GM18499 (cell line): ENCODE measurements at regions not wholly inside any gene's neighbourhood (a gene's known extent, or its start where the extent isn't known, plus 50 kb on each side); places are given as distances from the start of the nearest gene placed in this dataset.
"Not testable (repeated sequence)": the region's sequence is repeated elsewhere in the genome, so short reads cannot be mapped to it uniquely, and the experiment has no call there.

Source experiments
- ATAC-seq: cut with Tn5 transposase; IDR thresholded peaks from one replicate; pipeline ENCODE4 v1.9.1; 2021; ENCODE audit warnings: moderate number of reproducible peaks; ENCODE audit not compliant: insufficient read depth, unreplicated experiment

DNA sequence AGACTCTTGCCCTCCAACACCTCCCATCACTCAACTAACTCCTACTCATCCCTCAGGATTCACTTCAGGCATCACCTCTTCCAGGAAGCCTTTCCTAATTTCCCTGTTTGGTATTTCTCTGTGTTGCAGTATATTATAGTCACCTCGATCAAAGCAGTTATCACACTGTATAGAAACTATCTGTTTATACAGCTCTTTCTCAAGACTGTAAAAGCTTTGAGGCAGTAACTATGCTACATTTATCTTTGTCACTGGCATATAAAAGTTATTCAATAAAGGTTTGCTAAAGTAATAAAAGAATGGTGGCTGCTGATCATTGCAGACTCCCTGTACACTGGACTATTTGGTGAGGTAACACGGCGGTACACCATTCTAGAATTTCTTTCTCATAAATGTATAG lies 284.9 kb downstream of the PAX3 start:
- ATAC-seq: no peak

DNA sequence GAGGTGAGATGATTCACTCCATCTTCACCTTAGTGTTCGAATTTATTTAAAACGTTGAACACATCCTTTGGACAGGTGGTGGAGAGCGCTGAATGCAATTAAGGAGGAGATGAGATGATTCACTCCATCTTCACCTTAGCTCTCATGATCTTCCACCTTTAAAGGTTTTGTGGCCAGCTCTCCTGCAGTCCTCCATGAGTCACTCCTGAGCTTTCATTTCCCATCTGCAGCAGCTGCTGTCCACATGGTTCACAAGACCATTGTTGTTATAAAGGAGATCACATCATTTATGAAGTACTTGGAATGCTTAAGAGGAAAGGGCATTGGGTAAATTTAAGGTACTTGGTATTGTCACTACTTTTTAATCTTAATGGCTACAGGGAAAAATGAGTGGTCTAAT lies 298.5 kb downstream of the PAX3 start:
- ATAC-seq: no peak

DNA sequence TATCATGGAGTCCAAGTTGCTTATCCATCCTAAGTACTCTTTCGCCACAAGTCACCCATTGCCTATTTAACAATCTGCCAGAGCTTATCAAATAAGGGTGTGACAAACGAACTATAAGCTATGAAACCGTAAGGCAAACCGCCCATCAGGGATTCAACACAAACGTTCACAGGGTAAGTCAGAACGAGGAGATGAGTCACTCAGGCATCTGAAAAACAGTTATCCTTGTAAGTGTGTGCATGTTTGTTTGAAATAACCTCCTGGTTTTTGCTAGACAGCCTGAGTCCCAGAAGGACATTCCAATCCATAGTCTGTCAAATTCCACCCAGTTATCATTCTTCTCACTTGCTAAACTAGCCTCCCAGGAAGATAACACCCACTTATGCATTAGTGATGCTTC lies 299.1 kb downstream of the PAX3 start:
- ATAC-seq: no peak

DNA sequence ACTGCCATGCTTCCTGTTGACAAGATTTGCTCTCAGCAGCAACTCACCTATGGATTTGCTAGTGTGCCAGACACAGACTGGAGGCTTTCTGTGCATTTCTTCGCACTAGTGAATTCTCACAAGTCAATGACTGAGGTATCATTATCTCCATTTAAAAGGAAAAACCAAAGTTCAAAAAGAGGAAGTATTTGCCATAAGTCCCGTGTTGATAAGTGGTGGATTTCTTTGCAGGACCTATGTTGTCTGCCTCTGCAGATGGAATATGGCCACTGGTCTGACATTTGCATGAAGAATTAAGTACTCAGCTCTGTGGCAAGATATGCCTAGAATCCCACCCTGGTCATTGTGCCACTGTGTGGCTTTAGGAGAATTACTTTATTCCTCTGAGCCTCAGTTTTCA lies 299.6 kb downstream of the PAX3 start:
- no peak for ATAC-seq

DNA sequence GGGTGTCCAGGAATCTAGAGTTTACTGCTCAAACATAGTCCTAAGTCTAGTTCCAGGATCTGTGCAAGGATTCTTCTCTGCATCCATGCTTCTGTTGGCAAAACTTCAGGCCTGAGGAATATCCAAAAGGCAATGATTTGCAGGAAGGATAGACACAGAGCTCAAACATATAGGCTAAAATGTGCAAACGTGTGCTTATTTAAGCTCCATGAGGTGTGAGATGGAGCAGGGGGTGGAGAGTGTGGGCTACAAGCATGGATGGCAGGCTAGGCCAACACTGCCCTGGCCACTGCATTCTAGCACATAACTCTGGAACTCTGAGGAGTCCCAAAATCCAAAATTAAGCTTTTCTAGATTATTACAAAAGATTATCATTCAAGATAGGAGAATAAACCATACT lies 301.1 kb downstream of the PAX3 start:
- ATAC-seq: no peak

DNA sequence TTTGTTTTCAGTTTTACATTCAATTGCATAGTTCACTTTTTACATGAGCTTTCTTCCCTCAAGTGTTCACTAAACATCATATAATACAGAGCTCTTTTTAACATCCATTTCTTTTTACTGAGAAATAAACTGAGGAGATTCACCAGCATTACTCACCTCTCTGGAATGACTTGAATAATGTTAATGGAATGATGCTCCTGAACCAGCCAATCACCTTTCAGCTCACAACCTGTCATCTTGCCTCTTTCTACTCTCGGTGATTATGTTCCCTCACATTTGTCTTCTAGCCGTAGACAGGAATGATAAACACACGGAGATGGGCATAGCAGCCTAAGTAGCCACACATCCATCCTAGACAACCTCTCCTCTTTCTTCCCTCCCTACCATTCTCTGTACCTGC lies 301.7 kb downstream of the PAX3 start:
- ATAC-seq: no peak

DNA sequence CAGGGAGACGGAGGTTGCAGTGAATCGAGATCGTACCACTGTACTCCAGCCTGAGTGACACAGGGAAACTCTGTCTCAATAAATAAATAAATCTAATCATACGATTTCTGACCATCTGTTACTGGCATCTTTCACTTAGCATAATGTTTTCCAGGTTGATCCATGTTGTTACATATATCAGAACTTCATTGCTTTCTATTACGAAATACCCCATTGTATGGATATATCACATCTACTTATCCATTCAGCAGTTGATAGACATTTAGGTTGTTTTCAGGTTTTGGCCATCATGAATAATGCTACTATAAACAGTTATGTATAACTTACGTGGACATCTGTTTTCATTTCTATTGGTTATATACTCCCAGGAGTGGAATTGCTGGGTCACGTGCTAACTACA lies 303.9 kb downstream of the PAX3 start:
- no peak for ATAC-seq

DNA sequence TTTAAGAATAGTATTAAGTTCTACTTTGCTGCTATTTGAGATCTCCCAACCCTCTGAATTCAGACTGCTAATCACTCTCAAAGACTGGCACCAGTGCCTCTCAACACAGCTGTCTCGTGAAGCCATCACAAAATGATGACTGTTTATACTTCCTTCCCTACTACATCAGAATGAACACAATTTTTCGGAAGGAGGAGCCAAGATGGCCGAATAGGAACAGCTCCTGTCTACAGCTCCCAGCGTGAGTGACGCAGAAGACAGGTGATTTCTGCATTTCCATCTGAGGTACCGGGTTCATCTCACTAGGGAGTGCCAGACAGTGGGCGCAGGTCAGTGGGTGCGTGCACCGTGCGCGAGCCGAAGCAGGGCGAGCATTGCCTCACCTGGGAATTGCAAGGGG lies 314.4 kb downstream of the PAX3 start:
- ATAC-seq: not testable (repeated sequence)

DNA sequence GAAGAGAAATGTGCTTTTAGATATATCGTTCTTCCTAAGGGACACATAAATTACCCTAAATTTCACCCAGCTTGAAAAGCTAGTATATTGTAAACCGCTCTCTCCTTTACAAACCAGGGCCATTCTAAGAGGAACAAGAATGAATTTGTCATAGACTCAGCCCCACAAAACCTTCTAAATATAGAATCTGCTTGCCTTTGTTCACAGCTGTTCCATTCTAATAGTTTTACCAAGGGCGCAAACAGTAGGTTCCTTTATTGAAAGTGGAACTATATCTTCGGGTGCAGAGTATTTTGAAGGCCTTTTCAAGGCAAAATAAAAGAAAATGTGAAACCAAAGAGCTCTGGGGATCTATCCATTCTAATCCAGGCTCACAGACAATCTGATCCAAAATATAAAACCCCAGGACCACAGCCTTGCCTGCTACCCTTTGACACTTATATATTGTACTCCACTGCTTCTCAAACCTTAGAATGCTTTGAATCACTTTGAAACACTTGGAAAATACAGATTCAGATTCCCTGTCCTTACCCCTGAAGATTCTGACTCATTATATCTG lies 316.8 kb downstream of the PAX3 start:
- ATAC-seq: no peak

DNA sequence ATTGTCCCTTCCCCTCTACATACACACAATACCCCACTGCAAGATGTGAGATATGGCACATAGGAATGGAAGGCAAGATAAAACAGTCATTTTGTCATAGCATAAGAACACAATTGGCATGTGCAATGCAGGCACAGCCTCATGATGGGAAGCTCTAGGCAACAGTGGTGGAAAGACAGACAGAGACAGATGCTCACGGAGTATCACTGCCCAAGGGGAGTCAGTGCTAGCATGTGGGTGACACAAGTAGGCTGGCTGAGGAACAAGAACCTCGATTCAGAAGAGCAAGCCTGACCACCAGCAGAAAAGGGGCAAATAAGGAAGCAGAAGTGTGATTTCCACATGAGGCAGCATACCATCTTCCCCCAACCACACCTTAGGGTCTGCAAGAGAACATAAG lies 323.6 kb downstream of the PAX3 start:
- ATAC-seq: no peak

DNA sequence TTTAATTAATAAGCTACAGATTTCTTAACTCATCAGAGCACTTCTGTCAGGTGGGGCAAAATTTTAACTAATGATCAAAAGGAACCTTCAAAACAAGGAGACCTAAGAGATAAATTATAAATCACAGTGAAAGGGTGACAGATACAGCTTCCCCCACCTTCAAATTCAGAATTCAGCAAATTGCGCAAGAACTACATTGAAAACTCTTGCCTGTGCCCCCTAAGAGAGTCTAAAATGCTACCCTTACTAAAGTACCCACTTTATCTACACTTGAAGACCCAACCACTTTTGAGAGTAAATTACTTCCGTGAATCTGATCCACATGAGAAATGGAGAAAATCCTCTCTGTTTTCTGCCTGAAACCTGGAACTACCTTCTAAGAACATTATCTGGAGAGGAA lies 324.9 kb downstream of the PAX3 start:
- ATAC-seq: no peak

DNA sequence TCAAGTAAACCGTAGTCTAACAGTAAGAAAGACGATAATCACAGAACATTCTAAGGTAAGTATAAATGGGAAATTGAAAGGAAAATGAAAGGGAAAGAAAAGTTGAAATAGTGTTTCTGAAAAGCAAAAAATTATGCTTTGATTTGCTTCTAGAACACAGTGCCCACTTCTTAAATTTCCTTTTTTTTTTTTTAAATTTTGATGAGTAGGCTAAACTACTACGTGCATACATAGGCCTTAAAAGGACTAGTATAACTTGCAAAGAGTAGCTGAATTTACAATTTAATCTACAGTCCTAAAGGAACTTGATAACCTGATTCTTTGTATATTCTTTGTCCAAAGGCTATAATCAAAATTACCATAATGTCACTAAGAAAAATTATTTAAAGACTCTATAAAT lies 325.3 kb downstream of the PAX3 start:
- ATAC-seq: no peak

DNA sequence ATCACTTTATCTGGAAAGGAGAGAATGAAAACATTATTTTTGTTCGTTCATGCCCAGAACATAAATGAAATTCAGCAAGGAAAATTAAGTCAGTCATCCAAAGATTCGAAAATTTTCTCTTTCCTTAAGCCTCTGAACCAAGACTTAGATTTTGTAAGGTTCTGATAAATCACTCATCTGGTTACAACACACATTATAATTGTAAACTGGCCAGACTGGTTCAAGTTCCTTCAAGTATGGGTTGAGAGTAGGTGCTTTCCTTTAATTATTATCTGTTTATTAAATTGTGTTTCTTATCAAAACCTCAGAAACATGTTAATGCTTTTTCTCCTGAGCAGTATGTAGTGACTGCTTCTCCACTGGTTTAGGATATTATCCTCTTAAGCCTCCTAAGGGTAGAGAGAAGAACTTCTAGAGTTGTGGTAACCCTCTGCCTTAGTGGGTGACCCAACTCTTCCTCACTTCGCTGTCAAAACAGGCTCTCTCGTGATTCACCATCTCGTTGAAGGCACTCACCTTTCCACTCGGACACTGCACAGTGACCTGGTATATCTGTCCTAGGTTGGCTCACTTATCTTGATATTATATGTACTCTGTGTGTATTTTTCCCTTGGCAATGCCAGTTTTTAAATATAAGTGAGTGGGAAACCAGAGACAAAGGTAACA lies 325.9 kb downstream of the PAX3 start:
- no peak for ATAC-seq

DNA sequence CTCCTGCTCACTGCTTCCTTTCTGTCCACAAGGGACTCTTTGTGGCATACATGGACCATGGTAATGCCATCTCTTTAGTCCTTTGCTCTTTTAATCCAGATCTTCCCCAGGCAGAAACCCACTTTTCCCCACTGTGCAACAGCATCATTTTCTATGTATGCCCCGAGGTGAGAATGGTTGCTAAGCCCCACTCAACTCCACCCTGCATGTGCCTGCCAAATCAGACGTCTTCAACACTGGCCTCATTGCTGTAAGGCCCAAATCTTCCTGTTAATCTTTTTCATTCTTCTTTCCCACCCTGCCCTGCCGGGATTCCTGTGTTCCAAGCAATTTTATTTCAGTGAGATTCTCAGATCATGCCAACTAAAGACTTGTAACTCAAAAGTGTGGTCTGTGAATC lies 328.4 kb downstream of the PAX3 start:
- no peak for ATAC-seq

DNA sequence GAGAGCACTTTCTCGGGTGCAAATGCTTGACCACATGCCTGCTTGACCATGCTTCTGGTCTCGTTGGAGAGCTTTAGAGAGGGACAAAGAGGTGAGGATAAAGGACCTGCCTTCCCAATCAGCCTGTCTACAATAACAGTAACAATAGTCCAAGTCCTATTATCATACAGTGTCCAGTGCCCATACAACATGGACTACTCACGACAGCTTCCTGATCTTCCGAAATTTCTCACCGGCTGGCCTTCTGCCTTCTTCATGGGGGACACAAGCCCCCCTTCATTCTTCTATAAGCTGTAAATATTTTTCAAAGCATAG lies 329.0 kb downstream of the PAX3 start:
- ATAC-seq: no peak

DNA sequence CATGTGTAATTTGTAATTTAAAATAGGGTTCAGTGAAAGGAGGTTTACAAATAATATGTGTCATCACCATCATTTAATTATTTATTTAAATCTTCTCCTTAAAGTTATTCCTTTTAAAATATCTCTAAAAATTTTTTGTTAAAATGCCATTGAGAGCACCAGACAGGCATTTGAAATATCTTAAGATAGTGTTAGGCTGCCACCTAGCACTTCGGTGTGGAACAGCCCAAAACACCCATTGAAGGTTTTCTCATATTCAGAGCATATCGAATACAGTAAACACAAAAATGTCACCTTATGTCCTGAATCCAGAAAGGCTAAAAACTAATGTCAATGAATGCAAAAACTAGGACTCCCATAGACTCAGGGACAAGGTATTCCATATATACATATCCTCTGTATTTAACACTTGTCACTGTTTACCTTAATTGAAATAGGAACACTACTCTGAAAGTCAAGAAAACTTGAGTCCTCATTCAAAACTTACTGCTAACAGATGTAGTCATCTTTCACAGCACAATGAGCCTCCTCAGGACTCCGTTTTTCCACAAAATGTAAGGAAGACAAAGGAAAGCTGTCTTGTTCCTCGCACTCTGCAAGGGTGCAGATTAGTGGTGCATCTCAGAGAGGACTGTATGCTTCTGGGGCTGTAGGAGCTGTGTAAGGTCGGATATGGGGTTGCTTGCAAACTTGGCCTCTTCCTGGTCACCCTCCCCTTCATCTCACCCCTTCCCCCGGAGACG lies 329.5 kb downstream of the PAX3 start:
- peak; percentile 65 for ATAC-seq

DNA sequence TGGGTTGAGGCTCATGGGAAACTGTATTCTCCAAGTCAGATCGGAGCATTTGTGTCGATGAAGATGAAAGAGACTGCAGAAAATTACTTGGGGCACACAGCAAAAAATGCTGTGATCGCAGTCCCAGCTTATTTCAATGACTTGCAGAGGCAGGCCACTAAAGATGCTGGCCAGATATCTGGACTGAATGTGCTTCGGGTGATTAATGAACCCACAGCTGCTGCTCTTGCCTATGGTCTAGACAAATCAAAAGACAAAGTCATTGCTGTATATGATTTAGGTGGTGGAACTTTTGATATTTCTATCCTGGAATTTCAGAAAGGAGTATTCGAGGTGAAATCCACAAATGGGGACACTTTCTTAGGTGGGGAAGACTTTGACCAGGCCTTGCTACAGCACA lies 336.6 kb downstream of the PAX3 start:
- ATAC-seq: no peak

DNA sequence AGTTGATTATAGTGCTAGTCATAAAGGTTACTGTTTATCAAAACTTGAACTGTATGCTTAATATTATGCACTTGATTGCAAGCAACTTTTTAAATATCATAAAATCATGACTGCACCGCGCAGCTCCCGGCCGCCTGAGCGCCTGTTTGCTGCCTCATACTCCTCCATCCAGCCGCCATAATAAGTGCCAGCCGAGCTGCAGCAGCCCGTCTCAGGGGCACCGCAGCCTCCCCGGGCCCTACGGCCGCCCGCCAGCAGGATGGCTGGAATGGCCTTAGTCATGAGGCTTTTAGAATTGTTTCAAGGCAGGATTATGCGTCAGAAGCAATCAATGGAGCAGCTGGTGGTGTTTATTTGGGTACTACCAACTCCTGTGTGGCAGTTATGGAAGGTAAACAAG lies 337.2 kb downstream of the PAX3 start:
- no peak for ATAC-seq

DNA sequence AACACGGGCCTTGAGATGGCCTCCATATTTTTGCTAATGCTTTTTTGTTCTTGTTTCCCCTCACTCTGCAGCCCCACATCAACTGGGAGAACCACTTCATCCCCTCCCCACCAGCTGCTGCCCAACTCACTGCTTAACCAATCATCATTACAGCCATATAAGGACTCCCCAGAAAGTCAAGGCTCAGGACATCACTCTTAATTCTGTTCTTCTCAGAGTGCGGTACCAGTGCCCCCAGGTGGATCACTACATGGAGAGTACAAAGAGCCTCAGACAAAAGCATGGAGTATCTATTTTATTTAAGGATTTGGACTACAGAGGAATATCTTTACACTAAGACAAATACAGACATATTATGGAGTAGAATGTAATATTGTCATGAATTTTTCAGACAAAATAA lies 340.6 kb downstream of the PAX3 start:
- ATAC-seq: no peak

DNA sequence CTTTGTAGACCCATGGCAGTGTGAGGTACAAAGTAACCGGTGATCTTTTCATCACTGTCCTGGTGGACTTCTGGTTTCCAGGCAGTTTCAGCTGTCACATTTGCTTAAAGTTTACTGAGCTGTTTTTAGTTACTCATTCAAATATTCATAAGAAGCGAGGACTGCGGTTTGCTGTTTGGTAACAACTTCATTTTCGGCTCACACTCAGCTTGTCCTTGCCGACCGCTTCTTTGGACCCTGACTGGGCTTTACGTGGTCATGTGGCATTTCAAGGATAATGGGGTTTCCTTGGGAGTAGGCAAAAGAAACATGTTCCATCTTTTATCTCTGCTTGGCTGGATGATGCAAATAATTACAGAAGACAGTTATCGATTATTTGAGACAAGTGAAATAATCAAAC lies 350.7 kb downstream of the PAX3 start:
- ATAC-seq: no peak

DNA sequence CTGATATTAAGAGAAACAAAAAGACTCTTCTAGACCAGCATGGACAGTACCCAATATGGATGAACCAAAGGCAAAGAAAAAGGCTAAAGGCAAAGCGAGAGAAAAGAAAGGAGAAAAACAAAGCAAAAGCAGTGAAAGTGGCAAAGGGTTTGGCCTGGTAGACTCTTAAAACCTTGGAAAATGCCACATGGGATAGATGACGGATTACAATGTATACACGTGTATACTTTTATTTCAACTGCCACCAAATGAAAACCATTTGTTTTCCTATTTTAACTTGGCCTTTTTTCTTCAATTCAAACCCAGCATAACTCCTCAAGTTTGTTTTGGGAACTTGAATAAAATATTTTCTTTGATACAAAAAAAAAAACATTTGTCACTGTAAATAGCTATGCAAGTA lies 354.3 kb downstream of the PAX3 start:
- ATAC-seq: not testable (repeated sequence)
